HG03469 (cell line): ENCODE measurements at regions not wholly inside any gene's neighbourhood (a gene's known extent, or its start where the extent isn't known, plus 50 kb on each side); places are given as distances from the start of the nearest gene placed in this dataset.

Experiments
- ATAC-seq: cut with Tn5 transposase; IDR thresholded peaks from one replicate; pipeline ENCODE4 v1.9.1; 2021; ENCODE audit warnings: mild to moderate bottlenecking, moderate library complexity, moderate number of reproducible peaks; ENCODE audit not compliant: unreplicated experiment

- no peak for ATAC-seq
Observed at GRCh38 chr7:69129951-69130350, 468.3 kb upstream of the AUTS2 start.

GRCh38 chr7:69130396-69130795 is 467.9 kb upstream of the AUTS2 start:
- no peak for ATAC-seq

DNA sequence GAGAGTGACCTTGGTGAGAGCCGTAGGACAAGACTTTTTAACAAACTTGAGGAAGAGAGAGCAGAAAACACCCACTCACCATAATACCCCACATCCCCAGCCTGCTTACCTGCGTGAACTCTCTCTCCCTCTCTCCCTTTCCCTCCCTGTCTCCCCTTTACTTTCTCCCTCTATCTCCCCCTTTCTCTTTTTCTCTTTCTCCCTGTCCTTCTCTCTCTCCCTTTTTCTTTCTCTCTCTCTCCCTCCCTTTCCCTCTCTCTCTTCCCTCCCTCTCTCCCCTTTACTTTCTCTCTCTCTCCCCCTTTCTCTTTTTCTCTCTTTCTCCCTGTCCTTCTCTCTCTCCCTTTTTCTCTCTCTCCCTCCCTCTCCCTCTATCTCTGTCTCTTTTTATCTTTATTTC is 464.0 kb upstream of the AUTS2 start:
- ATAC-seq: no peak

DNA sequence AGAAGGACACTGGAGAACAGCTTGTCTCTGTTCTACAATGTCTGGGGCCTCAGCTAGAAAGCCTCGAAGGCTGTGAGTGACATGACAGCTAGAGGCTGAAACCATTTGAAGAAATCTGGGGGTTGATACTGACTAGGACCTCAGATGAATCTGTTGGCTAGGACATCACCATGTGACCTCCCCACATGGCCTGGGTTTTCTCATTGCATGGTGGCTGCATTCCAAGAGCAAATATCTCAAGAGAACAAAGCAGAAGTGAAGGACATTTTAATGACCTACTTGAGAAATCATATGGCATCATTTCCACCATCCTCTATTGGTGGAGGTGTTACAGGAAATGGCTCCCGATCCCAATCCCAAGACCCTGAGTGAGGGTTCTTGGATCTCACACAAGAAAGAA is 450.6 kb upstream of the AUTS2 start:
- ATAC-seq: no peak

DNA sequence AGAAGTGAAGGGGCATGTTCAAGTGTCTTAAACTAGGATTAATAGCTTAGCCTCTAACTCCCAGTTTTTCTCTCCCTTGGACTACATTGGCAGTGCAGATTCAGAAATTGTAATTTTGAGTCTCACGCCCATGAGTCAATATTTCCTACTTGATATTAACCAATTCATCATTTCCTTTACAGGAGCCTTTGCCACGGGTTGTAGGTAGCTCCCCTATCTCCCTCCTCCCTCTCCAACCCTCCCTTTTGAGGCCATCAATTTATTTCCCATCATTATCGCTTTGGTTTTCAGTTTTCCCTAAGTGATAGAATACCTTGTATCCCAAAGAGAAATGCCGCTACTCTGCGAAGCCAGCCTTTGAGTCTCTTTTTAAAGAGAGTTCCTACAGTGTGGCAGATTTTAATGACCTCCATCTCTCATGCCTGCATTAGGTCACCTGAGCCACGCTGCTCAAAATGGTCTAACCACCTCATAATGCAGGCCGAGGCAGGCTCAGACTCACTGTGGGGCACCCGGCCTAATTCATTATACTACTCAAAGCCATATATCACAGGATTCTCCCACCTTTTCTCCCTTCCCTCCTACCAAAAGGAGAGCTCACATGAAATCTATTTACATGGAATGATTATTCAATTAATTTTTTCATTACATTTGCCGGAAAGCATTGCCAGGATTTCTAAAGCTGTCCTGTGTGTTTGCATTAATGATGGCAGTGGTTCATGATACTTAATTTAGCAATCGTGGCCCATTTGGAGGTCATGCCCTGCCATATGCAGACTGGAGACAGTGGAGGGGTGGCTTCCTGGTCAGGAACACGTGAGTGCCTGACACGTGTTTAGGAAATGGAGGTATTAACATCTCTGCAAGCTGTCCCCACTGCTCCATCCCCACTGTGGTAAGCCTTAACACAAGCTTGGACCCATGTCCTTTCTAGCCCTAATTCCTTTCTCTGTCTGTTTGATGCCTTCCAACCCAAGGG is 448.2 kb upstream of the AUTS2 start:
- no peak for ATAC-seq

GRCh38 chr7:69162326-69162725 is 435.9 kb upstream of the AUTS2 start:
- no peak for ATAC-seq

- no peak for ATAC-seq
Observed at GRCh38 chr7:69162931-69163670, 435.2 kb upstream of the AUTS2 start.

DNA sequence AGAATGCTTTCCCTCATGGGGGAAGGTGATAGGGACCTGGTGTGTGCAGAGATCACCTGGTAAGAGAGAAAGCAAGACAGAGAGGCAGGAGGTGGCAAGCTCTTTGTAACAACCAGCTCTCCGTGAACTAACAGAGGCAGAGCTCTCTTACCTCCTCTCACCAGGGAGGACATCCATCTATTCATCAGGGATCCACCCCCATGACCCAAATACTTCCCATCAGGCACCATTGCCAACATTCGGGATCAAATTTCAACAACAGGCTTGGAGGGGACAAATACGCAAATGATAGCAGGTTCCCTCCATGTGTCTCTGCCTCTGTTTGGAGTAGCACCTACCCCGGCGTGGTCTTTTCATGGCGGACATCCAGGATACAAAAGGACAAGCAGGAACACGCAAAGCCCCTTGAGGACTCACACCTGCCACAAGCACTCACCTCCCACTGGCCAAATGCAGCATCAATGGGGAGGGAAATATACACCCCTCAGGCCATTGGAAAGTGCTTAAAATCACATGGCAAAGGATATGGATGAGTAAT is 431.2 kb upstream of the AUTS2 start:
- no peak for ATAC-seq

GRCh38 chr7:69169386-69169785 is 428.9 kb upstream of the AUTS2 start:
- no peak for ATAC-seq

DNA sequence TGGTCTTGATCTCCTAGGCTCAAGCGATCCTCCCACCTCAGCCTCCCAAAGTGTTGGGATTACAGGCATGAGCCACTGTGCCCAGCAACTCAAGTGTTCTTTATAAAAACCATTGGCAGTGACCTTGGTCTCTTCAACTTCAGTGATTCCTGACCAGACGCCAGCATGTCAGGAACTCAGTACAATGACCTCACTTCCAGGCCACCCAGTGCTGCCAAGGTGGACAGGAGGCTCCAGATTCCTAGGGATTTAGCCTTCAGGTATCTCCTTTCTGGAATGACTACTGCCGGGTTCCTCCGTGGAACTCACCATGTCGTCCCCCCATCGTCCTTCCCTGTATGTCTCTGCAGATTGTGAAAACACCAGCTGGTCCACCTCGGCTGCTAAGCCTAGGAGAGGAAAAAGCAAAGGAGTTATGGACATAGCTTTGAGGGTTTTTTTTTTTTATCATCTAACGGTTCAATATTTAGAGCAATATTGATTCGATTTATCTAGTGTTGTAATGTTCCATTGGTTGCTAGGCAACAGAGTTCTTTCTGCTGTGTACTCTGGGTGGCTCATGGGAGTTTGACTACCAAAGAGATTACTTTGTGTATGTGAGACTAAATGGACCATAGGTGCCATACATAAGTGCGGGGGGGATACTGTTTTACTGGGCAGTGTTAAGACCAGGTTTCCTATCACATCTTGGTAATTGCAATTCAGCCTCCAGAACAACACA is 425.8 kb upstream of the AUTS2 start:
- no peak for ATAC-seq

- ATAC-seq: no peak
Observed at GRCh38 chr7:69173341-69173740, 424.9 kb upstream of the AUTS2 start.

DNA sequence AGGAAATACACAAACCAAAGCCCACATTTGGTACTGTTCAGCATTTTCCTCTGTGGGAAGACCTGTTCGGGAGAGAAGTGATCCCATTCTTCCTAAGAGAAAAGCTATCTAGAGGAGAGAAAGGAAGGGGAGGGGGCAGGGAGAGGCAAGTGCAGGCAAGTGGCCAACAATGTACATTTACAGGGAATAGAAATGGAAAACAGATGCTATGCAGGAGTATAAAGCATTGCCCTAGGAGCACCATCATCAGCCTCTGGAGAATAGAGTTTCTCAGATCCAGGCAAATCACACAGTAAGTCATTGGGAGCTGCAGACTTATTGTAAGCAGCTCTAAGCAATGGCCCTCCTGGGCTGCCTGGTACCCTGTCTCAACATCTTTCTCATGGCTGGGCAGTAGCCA is 424.4 kb upstream of the AUTS2 start:
- ATAC-seq: no peak

GRCh38 chr7:69176841-69177240 is 421.4 kb upstream of the AUTS2 start:
- ATAC-seq: no peak

DNA sequence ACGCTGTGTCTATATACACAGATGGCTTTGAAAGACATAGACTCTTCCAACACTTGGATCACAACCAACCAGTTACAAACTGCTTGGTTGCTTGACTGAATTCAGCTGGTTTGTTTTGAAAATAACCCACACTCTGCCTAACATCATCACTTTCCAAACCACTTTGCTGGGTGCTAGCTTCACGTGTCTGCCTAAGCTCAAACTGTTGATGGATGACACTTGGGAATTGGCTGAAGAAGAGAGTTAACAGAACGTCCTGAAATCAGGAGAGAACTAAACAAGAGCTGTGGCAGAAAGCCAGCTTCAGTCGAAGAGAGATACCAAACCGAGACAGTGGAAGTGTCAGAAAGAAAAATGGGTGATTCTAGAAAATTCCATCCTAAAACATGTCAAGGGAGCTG is 420.8 kb upstream of the AUTS2 start:
- no peak for ATAC-seq

- no peak for ATAC-seq
Observed at GRCh38 chr7:69177941-69178494, 420.3 kb upstream of the AUTS2 start.

DNA sequence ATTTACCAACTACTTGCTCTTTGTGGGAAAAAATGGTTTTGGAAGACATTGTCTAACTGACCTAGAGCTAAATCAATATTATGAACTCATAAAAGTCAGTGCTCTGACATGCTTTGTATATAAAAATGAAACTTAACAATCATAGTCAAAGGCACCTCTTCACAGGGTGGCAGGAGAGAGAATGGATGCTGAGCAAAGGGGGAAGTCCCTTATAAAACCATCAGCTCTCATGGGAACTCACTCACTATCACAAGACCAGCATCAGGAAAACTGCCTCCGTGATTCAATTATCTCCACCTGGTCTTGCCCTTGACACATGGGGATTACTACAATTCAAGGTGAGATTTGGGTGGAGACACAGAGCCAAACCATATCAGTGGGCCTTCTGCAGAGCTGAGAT is 417.6 kb upstream of the AUTS2 start:
- no peak for ATAC-seq

DNA sequence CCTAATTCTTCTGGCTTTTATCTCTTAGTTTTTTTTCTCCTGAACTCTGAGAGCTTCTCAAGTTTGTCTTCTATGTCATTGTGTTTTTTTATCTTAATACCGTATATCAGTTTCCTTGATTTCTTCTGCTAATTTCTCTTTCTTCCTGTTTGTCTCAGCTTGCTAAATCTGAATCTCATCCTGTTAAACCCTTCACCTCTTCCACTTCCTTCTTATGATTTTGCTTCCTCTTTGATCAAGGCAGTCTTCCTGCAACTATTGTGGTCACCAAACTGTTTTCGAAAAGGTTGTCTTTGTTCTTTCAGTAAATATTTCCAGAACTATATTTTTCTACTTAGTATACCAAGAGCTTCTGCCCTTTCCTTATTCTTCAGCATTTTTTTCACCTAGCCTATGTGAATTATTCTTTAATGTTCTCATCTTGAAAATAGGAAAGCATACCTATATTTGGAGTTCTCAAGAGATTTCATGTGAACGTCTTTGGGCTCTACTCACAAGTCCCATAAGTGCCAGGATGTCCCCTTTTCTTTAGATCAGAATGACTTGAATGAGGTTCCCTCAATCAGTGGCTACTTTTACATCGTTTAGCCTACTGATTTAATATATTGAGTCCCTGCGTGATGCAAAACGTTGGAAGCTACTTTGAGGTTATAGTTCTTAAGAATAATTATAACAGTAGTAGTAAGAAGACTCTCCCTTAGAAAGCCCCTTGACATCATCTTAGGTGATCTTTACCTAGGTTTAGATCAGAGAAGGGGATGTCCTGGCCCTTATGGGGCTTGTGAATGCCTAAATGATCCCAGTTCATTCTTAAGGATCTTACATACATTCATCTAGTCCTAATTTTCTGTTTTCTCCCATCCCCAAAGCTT is 415.4 kb upstream of the AUTS2 start:
- no peak for ATAC-seq

DNA sequence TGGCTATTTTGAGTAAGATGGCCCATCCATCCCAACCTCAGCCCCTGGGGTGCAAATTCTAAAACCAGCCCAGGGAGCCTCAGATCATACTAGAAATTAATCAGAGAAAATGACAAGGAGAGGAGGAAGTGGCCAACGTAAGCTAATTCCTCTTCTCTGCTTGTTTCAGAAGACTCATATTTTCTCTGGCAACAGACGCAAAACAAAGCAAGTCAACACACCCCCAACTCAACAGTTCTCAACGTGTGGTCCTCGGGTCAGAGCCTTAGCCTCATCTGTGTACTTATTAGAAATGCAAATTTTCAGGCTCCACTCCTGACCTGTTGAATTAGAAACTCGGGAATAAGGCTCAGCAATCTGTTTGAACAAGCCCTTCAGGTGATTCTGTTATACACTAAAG is 413.9 kb upstream of the AUTS2 start:
- ATAC-seq: no peak

DNA sequence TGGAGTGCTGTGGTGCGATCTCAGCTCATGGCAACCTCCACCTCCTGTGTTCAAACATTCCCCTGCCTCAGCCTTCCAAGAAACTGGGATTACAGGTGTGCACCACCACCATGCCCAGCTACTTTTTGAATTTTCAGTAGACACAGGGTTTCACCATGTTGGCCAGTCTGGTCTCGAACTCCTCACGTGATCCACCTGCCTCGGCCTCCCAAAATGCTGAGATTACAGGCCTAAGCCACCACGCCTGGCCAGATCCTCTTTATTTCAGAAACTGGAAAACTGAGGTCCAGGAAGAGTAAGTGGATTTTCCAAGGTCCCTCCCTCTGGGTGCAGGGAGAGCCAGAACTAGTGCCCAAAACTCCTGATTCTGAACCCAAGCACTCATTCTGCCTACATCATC is 413.1 kb upstream of the AUTS2 start:
- no peak for ATAC-seq

DNA sequence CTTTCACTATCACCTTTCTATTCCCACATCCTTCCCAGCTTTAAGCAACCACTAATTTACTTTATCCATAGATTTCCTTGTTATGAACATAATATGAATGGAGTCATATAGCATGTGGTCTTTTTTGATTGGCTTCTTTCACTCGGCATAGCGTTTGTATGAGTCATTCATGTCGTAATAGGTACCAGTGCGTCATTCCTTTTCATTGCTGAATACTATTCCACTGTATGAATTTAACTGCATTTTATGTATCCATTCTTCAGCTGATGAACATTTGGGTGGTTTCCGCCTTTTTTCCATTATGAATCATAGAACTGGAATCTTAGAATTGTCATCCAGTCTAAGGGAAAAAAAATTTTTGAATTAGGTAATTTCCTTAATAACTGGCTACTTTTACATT is 411.3 kb upstream of the AUTS2 start:
- ATAC-seq: no peak
